NCI-H82 (cell line): ENCODE measurements at regions not wholly inside any gene's neighbourhood (a gene's known extent, or its start where the extent isn't known, plus 50 kb on each side); places are given as distances from the start of the nearest gene placed in this dataset.

Source experiments
- DNase-seq: peaks from one replicate; lab custom pipeline; 2025; lab: John Stamatoyannopoulos, UW

DNA sequence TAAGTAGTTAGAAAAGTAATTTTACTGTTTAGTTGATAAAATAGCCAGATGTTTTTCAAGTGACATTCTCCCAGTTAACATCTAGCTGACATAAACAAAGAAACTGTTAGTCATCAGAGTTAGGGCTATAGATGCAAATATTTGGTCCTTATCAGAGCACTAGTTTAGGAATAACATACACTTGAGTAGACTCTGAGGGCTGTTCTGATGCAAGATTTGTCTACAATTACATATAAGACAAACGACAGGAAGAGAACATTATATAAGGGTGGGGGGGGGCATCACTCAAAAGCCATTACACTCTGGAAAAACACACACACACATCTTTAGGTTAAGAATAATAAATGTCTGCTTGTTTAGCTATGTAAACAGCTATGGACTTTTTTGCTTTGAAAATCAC, 554.4 kb upstream of the LRRTM1 start:
- DNase-seq, result no peak

DNA sequence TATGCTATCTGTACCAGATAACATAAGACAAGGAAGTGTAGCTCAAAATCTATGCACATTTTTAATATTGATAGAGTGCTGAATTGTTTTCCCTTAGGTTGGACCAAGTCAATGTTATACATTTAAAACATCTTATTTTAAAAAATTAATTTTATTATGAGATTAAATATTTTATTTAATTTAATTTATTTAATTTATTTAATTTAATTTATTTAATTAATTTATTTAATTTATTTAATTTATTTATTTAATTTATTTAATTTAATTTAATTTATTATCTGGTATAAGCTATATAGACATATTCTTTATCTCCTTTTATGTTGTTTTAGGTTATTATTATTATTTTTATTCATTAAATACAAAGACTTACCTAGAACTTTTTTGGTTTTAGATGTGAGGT, 551.7 kb upstream of the LRRTM1 start:
- no peak for DNase-seq

DNA sequence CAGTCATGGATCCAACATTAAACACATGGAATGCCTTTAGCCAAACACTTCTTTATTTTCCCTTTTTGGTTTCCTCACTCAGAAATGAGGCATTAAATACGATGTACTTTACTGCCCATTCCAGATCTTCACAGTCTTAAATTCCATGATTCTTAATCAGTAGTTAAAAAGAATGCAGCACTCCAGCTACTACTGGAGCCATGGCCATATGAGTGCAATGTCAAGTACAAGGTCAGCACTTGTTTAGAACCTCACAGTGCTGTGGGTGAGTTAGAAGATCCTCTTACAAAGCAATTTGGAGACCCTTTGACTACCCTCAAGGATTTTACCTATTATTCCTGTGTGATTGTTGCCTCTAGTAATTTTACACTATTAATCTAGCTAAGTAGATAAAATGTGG, 550.3 kb upstream of the LRRTM1 start:
- no peak for DNase-seq

DNA sequence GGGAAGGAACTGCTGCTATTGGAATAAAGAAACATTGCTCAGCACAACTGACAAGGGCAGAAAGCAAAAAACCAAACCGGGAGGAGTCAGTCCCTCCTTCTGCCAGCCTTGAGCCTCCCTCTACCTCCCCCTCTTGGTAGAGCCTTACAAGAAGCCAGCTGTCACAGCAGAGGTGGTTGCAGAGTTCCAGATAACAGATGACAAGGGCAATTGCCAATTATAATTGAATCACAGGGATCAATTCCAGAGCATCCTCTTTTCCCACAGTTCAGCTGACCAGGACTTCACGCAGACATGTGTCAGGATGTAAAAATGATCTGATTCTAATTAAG, 548.2 kb upstream of the LRRTM1 start:
- DNase-seq, result peak; percentile 82

DNA sequence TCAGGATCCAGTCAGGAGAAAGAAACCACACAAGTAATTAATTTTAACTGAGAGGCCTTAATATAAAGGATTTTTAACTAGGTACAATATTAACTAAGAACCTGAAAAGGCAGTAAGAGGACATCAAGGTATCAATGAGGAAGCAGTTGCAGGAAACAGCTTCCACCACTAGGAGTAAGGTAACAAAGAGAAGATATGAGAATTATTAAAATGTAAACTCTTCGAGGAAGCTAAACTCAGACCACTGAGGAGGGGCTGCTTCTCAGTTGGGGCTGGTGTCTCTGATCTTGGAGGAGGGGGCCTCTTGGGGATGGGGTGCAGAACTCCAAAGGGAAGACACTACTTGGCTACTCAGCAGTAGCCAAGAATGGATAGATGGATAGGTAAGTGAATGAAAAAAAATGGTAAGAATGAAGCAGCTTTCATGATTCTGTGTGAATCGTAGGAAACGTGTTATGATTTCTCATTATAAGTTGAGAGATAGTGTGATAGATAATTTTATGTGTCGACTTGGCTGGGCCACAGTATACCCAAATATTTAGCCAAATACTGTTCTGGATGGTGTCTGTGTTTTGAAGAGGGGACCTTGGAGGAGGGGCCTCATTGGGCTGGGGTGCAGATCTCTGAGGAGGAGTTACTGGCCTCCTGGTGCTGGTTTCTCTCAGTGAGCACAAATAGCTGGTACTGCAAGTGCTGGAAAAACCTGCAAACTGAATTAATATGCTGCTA, 547.7 kb upstream of the LRRTM1 start:
- DNase-seq, result peak; percentile 6

DNA sequence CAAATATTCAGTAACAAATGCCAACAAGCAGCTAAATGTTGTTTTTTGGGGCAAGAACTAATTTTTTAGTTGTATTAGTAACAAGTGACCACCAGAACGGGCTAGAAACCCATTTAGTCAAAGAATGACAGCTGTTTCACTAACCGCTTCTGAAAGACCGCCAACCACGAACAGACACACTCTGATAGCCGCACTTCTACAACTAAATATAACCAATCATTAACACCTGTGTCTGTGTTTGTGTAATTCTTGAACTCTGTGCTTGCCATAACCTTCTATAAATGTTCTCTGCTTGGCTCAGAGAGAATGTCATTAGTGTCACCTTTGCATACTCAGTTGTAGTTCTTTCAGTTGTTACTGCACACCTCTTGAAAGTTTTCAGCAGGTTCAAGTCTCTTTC, 526.3 kb upstream of the LRRTM1 start:
- DNase-seq, result no peak

DNA sequence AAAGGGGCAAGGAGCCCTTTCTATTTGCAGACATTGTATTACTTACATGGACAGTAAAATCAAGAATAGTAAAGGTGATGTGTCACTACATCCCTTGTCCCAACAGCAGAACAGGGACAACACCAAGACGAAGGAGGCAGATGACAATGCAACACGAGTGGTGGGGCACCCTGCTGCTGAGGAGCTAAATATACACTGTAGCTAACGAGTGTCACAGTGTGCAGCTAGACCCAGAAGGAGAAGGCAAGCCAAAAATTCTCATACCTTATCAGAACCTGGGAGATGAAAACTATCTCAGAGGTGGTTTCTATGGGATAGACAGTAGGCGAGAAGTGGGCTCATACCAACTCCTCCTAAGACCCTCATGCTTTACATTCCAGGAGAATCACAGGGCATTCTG, 518.4 kb upstream of the LRRTM1 start:
- DNase-seq, result peak; percentile 23

DNA sequence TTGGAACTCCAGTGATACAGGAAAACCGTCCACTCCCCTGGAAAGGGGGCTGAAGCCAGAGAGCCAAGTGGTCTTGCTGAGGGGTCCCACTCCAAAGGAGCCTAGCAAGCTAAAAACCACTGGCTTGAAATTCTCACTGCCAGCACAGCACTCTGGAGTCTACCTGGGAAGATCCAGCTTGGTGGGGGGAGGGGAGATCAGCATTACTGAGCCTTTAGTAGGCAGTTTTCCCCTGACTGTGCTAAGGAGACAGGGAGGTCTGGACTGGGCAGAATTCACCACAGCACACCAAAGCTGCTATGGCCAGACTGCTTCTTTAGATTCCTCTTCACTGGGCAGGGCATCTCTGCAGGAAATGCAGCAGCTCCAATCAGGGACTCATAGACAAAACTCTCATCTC, 510.7 kb upstream of the LRRTM1 start:
- peak; percentile 33 for DNase-seq

DNA sequence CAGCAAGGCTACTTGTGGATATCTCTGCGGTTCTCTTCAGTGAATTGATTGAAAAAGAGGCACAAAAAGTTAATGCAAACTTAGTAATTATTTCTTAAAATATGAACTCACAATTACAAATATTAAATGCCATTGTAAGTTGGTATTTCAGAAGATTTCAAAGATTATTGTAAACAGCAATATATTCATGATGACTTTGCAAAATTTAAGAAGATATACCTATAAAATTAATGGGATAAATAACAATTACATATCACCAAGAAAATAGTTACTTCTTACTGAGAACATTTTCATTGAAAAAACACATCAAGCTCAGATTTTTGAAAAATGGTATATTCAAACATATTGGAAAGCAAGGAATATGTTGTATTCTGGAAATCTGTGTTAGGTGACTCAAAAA, 482.0 kb upstream of the LRRTM1 start:
- no peak for DNase-seq

DNA sequence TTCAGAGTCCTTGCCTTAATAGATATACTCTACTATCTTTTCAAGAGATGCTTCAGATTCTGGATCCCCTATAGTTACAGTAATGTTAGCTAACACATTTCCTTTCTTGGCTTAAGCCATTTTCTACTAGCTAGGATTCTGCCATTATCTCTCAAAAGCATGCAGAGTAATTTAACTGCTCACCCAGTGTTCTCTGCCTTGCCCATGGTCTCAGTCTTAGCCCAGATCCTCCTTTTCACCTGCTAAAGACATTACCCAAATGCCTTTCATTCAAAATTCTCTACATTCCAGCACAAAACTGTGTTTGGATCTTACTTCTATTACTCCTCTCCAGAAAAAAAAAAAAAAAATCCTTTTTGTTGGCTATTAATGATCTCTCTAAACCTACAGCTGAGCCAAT, 474.2 kb upstream of the LRRTM1 start:
- DNase-seq, result no peak

DNA sequence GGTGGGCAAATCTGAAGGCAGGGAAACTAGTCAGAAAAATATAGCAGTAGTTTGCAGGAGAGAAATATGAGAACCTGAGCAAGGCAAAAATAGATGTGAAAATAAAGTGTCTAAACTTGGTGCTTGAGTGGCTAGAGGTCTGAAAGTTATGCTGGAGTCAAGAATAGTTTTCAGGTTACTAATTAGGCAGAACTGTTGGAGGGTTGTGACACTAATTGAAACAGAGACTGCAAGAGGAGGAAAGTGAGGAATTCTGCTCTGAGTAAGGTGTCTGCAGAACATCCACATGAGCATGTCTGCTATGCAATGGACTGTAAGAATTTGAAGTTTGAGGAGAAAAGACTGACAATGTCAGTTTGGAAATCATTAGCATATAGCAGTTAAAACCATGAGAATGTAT, 444.0 kb upstream of the LRRTM1 start:
- DNase-seq, result no peak

DNA sequence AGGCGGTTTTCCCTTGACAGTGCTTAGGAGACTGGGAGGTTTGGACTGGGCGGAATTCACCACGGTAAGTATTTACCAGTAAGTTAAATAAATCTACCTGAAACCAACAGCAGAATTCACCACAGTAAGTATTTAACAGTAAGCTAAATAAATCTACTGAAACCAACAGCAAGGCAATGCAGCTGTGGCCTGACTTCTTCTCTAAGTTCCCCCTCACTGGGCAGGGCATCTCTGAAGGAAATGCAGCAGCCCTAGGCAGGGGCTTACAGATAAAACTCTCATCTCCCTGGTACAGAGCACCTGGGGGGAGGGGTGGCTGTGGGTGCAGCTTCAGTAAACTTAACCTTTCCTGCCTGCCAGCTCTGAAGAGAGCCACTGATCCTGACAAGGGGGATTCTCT, 432.5 kb upstream of the LRRTM1 start:
- DNase-seq, result no peak

DNA sequence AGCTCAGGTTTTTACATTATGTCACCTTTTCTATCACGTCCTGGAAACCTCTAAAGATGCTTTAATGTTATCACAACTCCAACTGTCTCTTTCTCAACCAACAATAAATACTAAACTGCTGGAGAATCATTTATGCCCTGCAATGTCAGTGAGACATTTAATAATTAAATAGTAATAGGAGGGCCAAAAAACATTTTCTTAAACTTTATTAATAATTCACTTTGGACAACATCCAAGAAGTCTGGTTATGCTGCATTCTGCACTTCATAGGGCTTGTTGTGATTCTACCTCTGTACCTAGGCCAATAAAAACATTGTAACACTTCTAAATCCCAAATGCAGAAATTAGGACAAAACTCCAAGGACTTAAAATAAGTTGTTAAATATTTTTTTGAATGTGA, 420.4 kb upstream of the LRRTM1 start:
- no peak for DNase-seq

DNA sequence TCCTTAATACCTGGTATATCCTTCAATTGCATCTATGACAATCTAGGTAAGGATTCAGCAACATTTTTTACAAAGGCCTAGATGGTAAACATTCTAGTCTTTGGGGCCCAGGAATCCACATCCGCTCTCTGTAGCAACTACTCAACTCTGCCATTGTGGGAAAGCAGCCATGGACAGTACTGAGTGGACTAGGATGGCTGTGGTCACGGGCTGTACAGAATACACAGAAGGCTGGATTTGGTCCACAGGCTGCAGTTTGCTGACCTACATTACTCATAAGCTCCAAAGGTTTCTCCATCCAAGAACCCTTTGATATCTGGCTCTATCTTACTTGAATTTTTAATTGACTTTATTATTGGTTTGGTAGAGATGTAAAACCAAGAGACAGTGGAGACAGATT, 418.3 kb upstream of the LRRTM1 start:
- DNase-seq, result no peak

DNA sequence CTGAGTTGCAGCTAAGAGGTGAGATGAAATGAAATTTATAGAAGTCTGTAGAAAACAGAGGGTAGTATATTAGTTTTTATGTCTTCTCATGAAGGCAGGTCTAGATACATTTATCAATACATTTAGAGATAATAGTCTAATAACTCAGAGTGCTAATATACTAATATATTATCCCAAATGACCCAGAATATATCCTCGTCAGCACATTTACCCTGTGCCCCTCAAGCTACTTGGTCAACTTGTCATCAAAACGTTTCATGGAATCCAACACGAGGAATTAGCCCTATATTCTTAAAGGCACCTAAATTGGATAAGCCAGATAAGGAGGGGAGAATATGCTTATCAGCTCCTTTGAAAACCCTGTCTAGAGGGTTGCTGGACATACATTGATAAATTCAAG, 415.1 kb upstream of the LRRTM1 start:
- no peak for DNase-seq

DNA sequence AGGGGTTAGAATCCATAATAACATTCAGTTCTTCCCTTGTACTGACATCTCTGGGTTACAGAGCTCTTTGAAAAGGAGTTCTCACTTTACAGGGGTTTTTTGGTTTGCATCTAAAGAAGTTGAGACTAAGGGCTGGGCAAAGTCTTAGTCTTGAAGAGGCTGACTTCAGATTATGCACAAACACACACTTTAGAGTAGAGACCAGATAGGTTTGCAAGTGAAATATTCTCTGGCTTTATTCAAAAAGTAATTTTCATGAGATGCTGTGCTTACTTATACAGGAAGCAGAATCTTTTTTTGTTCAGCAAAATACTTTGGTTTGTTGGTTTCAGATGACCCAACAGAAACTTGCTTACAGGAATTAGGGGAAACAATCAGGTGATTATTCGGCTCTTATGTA, 410.9 kb upstream of the LRRTM1 start:
- no peak for DNase-seq

DNA sequence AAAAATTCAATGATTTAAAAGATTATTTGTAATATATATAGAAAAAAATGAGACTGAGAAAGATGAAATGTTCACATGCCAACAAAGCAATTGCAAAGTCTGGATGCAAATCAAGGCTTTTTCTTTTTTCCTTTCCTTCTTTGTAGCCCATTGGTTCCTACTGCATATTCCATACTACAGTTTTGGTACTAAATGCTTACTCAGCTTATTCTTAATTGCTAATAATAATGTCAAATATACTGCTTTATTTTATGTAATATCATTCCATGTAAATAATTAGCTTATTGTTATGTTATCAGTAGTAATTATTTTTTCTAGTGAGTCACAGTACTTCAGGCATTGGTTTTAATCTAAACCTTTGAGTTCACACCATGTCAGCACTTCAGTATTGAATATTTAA, 407.4 kb upstream of the LRRTM1 start:
- no peak for DNase-seq

DNA sequence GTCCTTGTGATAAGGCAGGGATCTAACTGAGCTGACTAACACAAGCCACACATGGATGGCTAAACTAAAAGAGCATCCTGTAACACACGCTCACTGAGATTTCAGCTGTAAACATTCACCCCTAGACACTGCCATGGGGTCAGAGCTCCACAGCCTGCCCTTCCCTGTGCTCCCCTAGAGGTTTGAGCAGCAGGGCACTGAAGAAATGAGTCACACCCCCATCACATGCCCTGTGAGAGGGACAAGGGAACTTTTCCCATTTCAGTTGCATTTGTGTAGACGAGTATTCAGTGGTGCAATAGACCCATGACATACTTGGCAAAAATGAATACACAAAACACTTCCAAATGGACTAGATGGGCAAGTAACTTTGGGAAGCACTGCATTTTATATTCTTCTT, 402.4 kb upstream of the LRRTM1 start:
- no peak for DNase-seq

DNA sequence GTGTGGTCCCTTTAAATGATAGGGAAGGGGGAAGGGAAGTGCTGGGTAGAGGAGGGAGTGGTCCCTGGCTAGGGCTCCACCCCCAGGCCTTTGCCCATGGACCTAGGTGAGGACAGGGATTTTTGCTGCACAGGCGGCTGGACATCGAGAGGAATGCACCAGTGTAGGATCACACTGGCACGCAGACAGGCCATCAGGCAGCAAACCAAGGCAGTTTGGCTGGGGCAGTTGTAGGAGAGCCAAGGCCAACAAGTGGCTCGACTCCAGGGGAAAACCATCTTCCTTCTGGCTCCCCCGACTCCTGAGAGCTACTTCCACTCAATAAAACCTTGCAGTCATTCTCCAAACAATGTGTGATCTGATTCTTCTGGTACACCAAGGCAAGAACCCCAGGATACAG, 402.0 kb upstream of the LRRTM1 start:
- no peak for DNase-seq

DNA sequence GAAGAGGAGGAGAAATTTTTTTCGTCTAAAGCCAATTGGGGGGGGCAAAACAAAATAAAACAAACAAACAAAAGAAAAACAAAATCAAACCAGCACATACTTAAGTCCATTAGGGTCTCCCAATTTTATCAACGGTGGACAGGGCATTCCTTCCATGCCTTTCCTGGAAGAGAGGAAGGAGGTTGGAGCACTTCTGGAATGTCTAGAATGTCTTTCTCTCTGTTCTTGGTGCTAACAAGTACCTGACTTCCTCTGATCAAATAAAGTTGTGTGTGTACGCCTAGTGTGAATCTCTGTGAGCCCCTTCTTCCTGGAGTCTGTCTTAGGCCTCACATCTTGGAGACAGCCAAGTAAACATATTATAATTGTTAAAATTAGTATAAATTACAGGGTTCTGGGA, 399.0 kb upstream of the LRRTM1 start:
- no peak for DNase-seq

DNA sequence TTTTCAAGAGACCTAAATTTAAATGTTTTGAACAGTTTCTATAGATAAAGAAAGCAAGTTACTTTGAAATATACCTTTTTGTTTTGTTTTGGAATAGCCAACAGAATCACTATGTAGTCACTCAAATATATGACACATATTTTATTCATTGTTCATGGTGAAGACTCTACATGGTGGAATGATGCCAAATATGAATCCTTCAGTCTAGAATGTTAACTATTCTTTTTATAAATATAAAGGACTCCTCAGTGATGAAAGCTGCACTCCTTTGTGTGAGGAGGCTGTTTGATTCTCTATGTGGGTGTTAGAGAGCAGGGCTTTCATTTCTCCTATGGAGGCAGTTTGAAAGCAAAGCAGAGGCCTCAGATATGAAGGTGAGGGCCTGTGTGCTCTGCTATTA, 396.4 kb upstream of the LRRTM1 start:
- no peak for DNase-seq
